ENCODE measurements at regions not wholly inside any gene's neighbourhood (a gene's known extent, or its start where the extent isn't known, plus 50 kb on each side); places are given as distances from the start of the nearest gene placed in this dataset.

DNA sequence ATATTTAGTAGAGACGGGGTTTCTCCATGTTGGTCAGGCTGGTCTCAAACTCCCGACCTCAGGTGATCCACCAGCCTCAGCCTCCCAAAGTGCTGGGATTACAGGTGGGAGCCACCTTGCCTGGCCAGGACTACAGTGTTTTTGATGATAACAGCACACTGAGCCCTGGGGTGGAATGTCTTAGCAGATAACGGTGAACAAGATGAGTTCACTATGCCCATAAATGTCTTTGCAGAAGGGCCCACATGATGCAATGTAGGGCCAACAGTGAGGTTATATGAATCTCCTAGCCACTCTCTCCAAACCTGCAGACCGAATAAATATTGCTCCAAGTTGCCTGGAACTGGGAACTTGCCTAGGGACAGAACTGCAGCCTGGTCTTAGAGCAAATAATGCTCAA, 235.1 kb downstream of the COG6 start:
- no peak for DNase-seq (ENCODE audit: low read depth, low spot score)
- H3K27ac ChIP-seq = no peak overlapping the region

DNA sequence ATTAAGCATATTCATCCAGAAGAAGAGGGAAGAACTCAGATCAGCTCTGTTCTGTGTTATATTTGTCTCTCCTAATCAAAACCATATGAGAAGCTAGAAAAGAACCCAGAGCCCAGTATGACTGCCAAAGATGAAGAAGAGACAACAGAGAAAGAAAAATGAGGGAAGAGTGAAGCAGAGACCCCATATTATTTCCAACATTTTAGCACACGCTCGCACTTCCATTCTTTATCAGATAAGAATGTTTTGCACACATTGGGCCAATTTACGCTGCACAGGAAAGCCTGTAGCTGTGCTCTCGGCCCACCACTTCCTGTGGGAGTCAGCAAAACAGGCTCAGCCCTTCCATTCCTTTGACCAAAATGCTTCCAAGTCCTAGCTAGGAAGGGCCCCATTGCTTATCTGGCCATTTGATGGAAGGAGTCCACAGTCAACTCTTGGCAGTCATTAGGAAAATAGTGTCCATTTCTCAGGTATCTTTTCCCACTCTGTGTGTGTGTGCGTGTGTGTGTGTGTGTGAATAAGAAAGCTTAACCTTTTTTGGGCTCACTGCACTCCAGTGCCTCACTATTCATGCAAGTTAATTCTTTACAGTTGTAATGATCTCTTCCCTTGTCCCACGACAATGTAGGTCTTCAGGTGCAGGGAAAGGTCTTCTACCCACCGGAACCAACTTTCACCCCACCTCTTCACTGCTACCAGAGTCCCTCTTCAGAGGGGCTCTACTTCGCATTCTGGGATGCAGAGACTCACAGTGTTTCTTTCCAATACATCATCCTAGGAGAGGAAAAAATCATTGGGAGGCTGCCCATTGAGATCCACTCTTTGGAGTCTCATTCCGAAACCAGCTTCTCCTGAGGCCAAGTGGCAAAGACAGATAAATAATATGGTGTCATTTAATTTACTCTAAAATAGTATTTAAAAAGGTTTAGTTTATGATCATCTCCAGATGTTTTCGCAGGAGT, 237.5 kb downstream of the COG6 start:
- no peak for DNase-seq (ENCODE audit: low read depth, low spot score)
- H3K27ac ChIP-seq = no peak overlapping the region

GRCh38 chr13:39893808-39894207, 238.3 kb downstream of the COG6 start:
- H3K27ac ChIP-seq = no peak overlapping the region
- no peak for DNase-seq (ENCODE audit: low read depth, low spot score)

GRCh38 chr13:39894586-39894985, 239.1 kb downstream of the COG6 start:
- DNase-seq (ENCODE audit: low read depth, low spot score) = no peak
- no peak overlapping the region for H3K27ac ChIP-seq

GRCh38 chr13:39895254-39895653, 239.8 kb downstream of the COG6 start:
- H3K27ac ChIP-seq = no peak overlapping the region
- no peak for DNase-seq (ENCODE audit: low read depth, low spot score)

GRCh38 chr13:39897636-39898035, 242.2 kb downstream of the COG6 start:
- no peak overlapping the region for H3K27ac ChIP-seq
- DNase-seq (ENCODE audit: low read depth, low spot score) = no peak

DNA sequence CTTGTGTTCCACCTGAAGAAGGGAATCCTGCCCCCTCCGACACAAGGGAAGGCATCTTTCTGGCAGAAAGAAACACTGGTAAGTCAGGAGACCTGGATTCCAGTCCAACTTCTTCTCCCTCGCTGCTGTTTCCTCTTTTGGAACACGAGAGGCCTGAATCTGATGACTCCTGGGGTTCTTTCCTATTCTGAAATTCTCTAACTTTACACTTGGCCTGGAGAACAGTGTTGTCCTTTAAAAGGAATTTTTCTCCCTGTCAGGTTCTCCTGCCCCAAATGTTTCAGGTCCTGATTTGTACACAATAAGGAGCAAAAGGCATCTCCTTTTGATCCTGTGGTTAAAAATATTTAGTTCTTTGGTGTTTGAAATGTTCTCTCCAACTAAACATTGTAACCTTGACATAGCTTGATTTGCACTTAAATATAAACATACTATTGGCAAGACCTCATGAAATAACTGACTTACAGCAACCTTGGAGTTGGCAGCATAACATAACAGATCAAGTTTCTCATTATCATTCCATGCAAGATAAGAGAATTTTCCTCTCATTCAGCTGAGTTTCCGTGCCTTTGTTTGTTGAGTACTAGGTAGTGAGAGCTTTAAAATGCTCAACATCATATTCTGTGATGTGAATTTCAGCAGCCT, 244.8 kb downstream of the COG6 start:
- H3K27ac ChIP-seq = no peak overlapping the region
- no peak for DNase-seq (ENCODE audit: low read depth, low spot score)

- DNase-seq (ENCODE audit: low read depth, low spot score) = no peak
- H3K27ac ChIP-seq = no peak overlapping the region
Observed at GRCh38 chr13:39904959-39905358, 249.5 kb downstream of the COG6 start.

- DNase-seq (ENCODE audit: low read depth, low spot score) = no peak
- no peak overlapping the region for H3K27ac ChIP-seq
Observed at GRCh38 chr13:39909634-39910033, 254.2 kb downstream of the COG6 start.

DNA sequence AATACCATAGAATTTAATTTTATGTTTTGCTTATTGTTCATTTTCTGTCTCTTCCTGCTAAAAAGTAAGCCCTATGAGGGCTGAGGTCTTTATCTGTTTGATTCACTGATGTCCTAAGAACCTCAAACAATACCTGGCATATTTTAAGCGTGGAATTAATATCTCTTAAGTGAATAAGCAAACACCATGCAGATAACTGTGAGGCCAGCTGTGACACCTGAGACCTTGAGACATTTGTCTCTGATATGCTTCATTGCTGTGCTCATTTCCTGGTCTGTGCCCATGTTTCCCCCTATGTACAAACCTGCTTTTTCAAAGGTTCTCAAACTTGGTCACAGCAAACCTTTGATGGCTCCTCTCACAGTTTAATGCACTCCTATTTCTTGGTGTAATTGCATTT, 254.6 kb downstream of the COG6 start:
- DNase-seq (ENCODE audit: low read depth, low spot score) = no peak
- H3K27ac ChIP-seq = no peak overlapping the region

DNA sequence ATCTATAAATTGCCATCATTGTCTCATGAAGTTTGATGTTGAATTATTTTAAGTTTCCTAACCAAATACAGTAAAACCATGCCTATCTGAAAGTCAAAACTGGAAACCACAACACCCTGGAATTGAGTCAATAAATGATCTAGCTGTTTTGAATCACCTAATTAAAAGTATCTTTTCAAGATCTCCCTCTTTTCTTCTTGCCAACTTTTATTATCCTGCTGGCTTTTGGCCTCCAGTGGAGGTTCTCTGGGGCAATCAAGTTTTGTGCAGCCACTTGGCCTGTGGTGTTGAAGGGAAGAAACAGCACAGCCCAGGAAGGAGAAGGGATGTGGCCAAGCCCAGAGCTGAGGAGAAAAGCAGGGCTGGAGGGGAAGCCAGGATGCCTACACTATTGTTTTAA, 255.4 kb downstream of the COG6 start:
- DNase-seq (ENCODE audit: low read depth, low spot score) = no peak

DNA sequence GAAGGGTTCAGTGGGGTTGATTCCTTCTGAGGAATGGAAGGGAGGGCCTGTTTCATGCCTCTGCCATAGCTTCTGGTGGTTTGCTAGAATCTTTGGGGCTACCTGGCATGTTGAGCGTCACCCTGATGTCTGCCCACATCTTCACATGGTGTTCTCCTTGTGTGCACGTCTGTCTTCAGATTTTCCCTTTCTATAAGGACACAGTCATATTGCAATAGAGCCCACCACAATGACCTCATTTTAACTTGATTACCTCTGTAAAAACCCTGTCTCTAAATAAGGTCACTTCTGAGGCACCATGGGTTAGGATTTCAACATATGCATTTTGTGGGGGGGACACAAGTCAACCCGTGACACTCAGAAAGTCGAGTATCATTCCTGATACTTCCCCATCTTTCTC, 257.9 kb downstream of the COG6 start:
- peak overlapping the region; percentile 68 for H3K27ac ChIP-seq
- DNase-seq (ENCODE audit: low read depth, low spot score) = no peak

More for the DNA sequence above, 255.4 kb downstream of the COG6 start:
- no peak overlapping the region for H3K27ac ChIP-seq

- H3K27ac ChIP-seq = peak overlapping the region; percentile 68
- DNase-seq (ENCODE audit: low read depth, low spot score) = peak; percentile 59
Observed at GRCh38 chr13:39913928-39914327, 258.5 kb downstream of the COG6 start.

- H3K27ac ChIP-seq = peak overlapping the region; percentile 26
- no peak for DNase-seq (ENCODE audit: low read depth, low spot score)
Observed at GRCh38 chr13:39915418-39915817, 260.0 kb downstream of the COG6 start.

GRCh38 chr13:39916330-39916729, 260.9 kb downstream of the COG6 start:
- DNase-seq (ENCODE audit: low read depth, low spot score) = no peak

DNA sequence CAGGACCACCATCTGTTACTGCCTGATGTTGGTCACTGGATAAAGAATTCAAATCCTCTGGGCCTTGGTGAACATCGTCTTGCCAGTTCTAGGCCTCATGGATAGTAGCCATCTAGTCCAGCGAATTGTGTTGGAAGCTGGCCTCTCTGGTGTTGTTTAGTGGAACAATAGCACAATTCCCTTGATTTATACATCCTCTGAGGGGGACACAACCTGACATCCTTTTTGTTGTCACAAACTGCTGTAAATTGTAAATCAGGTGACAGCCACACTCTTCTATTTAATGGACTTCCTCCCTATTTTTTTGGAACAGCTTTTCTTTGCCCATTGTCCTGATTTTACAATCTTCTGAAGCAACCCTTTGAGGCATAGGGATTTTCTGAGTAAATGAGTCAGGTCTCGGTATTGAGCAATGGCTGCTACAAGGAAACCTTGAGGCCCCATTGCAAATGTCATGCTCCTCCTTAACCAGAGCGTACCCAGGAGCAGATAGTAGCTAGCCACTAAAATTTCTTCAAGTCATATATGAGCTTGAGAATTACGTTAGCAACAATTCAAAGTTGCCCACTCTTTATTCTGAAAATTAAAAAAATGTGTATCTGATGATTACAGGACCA, 263.3 kb downstream of the COG6 start:
- H3K27ac ChIP-seq = no peak overlapping the region
- DNase-seq (ENCODE audit: low read depth, low spot score) = no peak

More at GRCh38 chr13:39916330-39916729, 260.9 kb downstream of the COG6 start:
- H3K27ac ChIP-seq = peak overlapping the region; percentile 26

DNA sequence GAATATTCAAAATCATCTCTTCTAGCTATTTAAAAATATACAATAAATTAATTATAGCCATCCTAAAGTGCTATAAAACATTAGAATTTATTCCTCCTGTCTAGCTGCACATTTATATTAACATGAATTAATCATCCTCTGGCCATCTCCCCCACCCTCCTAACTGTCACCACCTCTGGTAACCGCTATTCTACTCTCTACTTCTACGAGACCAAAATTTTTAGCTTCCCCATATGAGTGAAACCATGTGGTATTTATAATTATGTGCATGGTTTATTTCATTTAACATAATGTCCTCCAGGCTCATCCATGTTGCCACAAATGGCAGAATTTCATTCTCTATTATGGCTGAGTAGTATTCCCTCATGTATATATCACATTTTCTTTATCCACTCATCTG, 265.2 kb downstream of the COG6 start:
- no peak overlapping the region for H3K27ac ChIP-seq
- DNase-seq (ENCODE audit: low read depth, low spot score) = no peak

GRCh38 chr13:39926345-39926744, 270.9 kb downstream of the COG6 start:
- no peak for DNase-seq (ENCODE audit: low read depth, low spot score)
- no peak overlapping the region for H3K27ac ChIP-seq

- no peak for DNase-seq (ENCODE audit: low read depth, low spot score)
- H3K27ac ChIP-seq = no peak overlapping the region
Observed at GRCh38 chr13:39928261-39928660, 272.8 kb downstream of the COG6 start.

DNA sequence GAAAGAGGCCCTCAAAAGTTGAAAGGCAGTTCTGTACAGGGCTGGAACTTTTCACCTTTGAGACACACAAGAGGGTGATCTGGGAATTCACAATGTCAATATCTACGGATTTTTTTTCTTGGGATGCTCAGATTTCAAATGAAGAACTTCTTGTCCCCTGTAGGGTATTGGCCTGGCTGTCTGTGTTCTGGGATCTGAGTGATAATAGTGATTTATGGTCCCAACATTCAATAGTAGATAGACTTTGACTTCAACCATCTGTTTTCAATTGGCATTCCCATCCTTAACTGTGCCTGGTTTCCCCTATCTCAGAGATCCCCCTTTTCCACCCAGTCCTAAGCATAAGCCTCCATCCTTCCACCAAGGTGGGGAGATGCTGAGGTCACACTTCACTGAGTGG, 274.1 kb downstream of the COG6 start:
- no peak for DNase-seq (ENCODE audit: low read depth, low spot score)
- no peak overlapping the region for H3K27ac ChIP-seq

- no peak for DNase-seq (ENCODE audit: low read depth, low spot score)
- no peak overlapping the region for H3K27ac ChIP-seq
Observed at GRCh38 chr13:39930060-39930459, 274.6 kb downstream of the COG6 start.
